GM12878 (cell line): ENCODE measurements at regions not wholly inside any gene's neighbourhood (a gene's known extent, or its start where the extent isn't known, plus 50 kb on each side); places are given as distances from the start of the nearest gene placed in this dataset.

ENCODE experiments used
- ATAC-seq: fragments of 200-7000 bp; cut with Tn5 transposase; 3 replicates; pipeline ENCODE4 v1.9.1; 2020; ENCODE audit warnings: mild to moderate bottlenecking, moderate library complexity
- BruUV-seq: library from RNA; stranded (reverse); fragments of 400-500 nt; replicated peaks from 2 replicates; lab custom pipeline; 2021; lab: Mats Ljungman, UMichigan
- CTCF ChIA-PET: fragments of 300-600 bp; sonication (Branson Sonifier 250); formaldehyde crosslinking; extraction: SDS; loops from one replicate; lab custom pipeline; 2021; ENCODE audit warnings: inconsistent platforms; lab: Yijun Ruan, JAX
- POLR2A ChIA-PET: fragments of 350-600 bp; formaldehyde crosslinking; extraction: SDS; loops from one replicate; lab custom pipeline; 2021; ENCODE audit warnings: inconsistent platforms; lab: Charles Lee
- RAD21 ChIA-PET: fragments of 300-600 bp; sonication (Branson Sonifier 250); formaldehyde crosslinking; loops from one replicate; lab custom pipeline; 2023; ENCODE audit warnings: antibody characterized with exemption; ENCODE audit not compliant: unreplicated experiment; lab: Charles Lee
- SMC1A ChIA-PET: fragments of 300-600 bp; sonication (Branson Sonifier 250); formaldehyde crosslinking; loops from one replicate; lab custom pipeline; 2023; ENCODE audit not compliant: unreplicated experiment, uncharacterized antibody; lab: Charles Lee
- DNase-seq: peaks from one replicate; pipeline ENCODE4 v3.0.0-alpha.2; 2011; ENCODE audit warnings: low read depth, low spot score
- FAIRE-seq: peaks from 3 replicates; lab custom pipeline; 2011; peaks lifted over from hg19 to GRCh38; lab: Jason Lieb, UNC
- H2AFZ ChIP-seq: 2 replicates; pipeline ENCODE4 v1.6.0; 2011; ENCODE audit warnings: low read depth, low read length, control low read depth; ENCODE audit not compliant: control insufficient read depth
- H3K27ac ChIP-seq: 2 replicates; pipeline ENCODE4 v1.5.1; 2011; ENCODE audit warnings: control low read depth; ENCODE audit not compliant: control insufficient read depth, insufficient read depth
- H3K27me3 ChIP-seq, 2 experiments: replicated peaks in 1 of 2; 2 replicates each; pipeline versions ENCODE4 v1.6.0 to v1.6.1; 2011; ENCODE audit warnings: low read length in 1 of 2; ENCODE audit not compliant: control insufficient read depth in 2 of 2, insufficient read depth in 2 of 2
- H3K36me3 ChIP-seq, 2 experiments: 2 replicates each; pipeline ENCODE4 v1.5.1; 2011; ENCODE audit warnings: low read length in 1 of 2; ENCODE audit not compliant: control insufficient read depth in 2 of 2, insufficient read depth in 2 of 2
- H3K4me1 ChIP-seq: 2 replicates; pipeline ENCODE4 v1.6.1; 2011; ENCODE audit warnings: mild to moderate bottlenecking, low read length, moderate library complexity, mixed read lengths; ENCODE audit not compliant: control insufficient read depth, insufficient read depth
- H3K4me2 ChIP-seq: 2 replicates; pipeline ENCODE4 v1.6.0; 2011; ENCODE audit warnings: control low read depth; ENCODE audit not compliant: control insufficient read depth, insufficient read depth
- H3K4me3 ChIP-seq: fragments of 200-600 bp; sonication (generic); 2 replicates; pipeline ENCODE4 v1.5.1; 2016
- H3K79me2 ChIP-seq: 2 replicates; pipeline ENCODE4 v1.6.0; 2011; ENCODE audit warnings: low read length; ENCODE audit not compliant: control insufficient read depth, insufficient read depth
- H3K9ac ChIP-seq: 2 replicates; pipeline ENCODE4 v1.8.0; 2011; ENCODE audit warnings: low read length, control low read depth, mixed read lengths; ENCODE audit not compliant: control insufficient read depth, insufficient read depth
- H3K9me3 ChIP-seq: replicated peaks from 3 replicates; pipeline ENCODE4 v1.5.1; 2011; ENCODE audit warnings: mild to moderate bottlenecking, low read length; ENCODE audit not compliant: control insufficient read depth, insufficient read depth
- H4K20me1 ChIP-seq: 2 replicates; pipeline ENCODE4 v1.6.0; 2011; ENCODE audit not compliant: control insufficient read depth, insufficient read depth
- GABPA ChIP-seq: IDR thresholded peaks from 2 replicates; pipeline ENCODE4 v1.6.1; 2014; ENCODE audit warnings: antibody characterized with exemption, low read depth, mild to moderate bottlenecking, inconsistent platforms
- KLF5 ChIP-seq: fragments of 450-650 bp; IDR thresholded peaks from 2 replicates; pipeline ENCODE4 v1.6.1; 2014; ENCODE audit warnings: mild to moderate bottlenecking; ENCODE audit not compliant: partially characterized antibody
- SMARCA5 ChIP-seq: fragments of 450-650 bp; IDR thresholded peaks from 2 replicates; pipeline ENCODE4 v1.6.1; 2017; ENCODE audit warnings: mild to moderate bottlenecking
- SUPT20H ChIP-seq: IDR thresholded peaks from 2 replicates; pipeline ENCODE4 v1.6.1; 2011; ENCODE audit warnings: low read depth, mild to moderate bottlenecking, low read length, moderate library complexity, borderline replicate concordance; ENCODE audit not compliant: control insufficient read depth
- TCF3 ChIP-seq: IDR thresholded peaks from 2 replicates; pipeline ENCODE4 v1.6.1; 2012; ENCODE audit warnings: low read depth, mild to moderate bottlenecking, low read length, borderline replicate concordance; ENCODE audit not compliant: insufficient read depth
- WGBS: methylation state at CpG from one replicate; pipeline ENCODE4 v1.1.6; 2016; ENCODE audit warnings: low lambda C conversion rate; ENCODE audit not compliant: insufficient replicate concordance, insufficient coverage; ENCODE audit errors: missing lambda C conversion rate; 5-methylcytosine and 5-hydroxymethylcytosine counted together
- in situ Hi-C: fragments of 300-500 bp; cut with MboI; formaldehyde crosslinking; loops from 9 replicates; pipeline ENCODE4 v1.14.3; 2018; ENCODE audit warnings: mixed read lengths
- intact Hi-C: fragments of 100-400 bp; cut with micrococcal nuclease; formaldehyde crosslinking; loops from one replicate; pipeline ENCODE4 v1.14.2; 2022; ENCODE audit not compliant: unreplicated experiment

- intact Hi-C loops (loop anchor here (10.0 kb wide), 1 partner anchor 712 kb away; no protein-coding TSS in a partner anchor), in situ Hi-C loops (no loop called here)
- ATAC-seq (no peak), FAIRE-seq (no peak), DNase-seq (no peak)
- WGBS = 0% methylated on average over 1 of the region's 1 CpG
- no peak for TF ChIP-seq SUPT20H
- Histone ChIP-seq H3K4me1 (peaks cover 18% of the 10 kb centered on the region), H3K4me3 (no peak overlapping the region), H3K4me2 (no peak overlapping the region), H3K9me3 (no peaks in the 10 kb centered on the region), H3K9ac (no peak overlapping the region), H3K79me2 (no peaks in the 10 kb centered on the region), H4K20me1 (no peaks in the 10 kb centered on the region), H3K27ac (no peak overlapping the region), H3K36me3 (no peaks in the 10 kb centered on the region), H3K27me3 (no peaks in the 10 kb centered on the region), H2AFZ (no peak overlapping the region)
- ChIA-PET POLR2A (no interaction called here), CTCF (no interaction called here), RAD21 (no interaction called here), SMC1A (no interaction called here)
- no TSS peak for BruUV-seq
Observed at GRCh38 chr2:184006998-184007397, 591.3 kb upstream of the ZNF804A start.

GRCh38 chr2:184026961-184027360 is 571.4 kb upstream of the ZNF804A start:
- H3K27ac ChIP-seq = no peak overlapping the region
- ChIA-PET SMC1A (no interaction called here), RAD21 (no interaction called here), CTCF (no interaction called here), POLR2A (no interaction called here)
- H4K20me1 ChIP-seq = no peaks in the 10 kb centered on the region
- H2AFZ ChIP-seq = no peak overlapping the region
- FAIRE-seq (no peak), ATAC-seq (no peak), DNase-seq (no peak)
- no peaks in the 10 kb centered on the region for H3K27me3 ChIP-seq
- H3K79me2 ChIP-seq = no peaks in the 10 kb centered on the region
- intact Hi-C loops = no loop called here
- H3K9me3 ChIP-seq = no peaks in the 10 kb centered on the region
- in situ Hi-C loops = no loop called here
- H3K4me1 ChIP-seq = no peaks in the 10 kb centered on the region
- BruUV-seq = no TSS peak
- no peaks in the 10 kb centered on the region for H3K36me3 ChIP-seq
- H3K9ac ChIP-seq = no peak overlapping the region
- no peak overlapping the region for H3K4me3 ChIP-seq
- WGBS = 24% methylated on average over 1 of the region's 1 CpG
- H3K4me2 ChIP-seq = no peak overlapping the region
- TF ChIP-seq KLF5 (no peak), GABPA (no peak), TCF3 (no peak), SMARCA5 (no peak)
